Chondrocyte (in vitro differentiated cells): ENCODE measurements at regions not wholly inside any gene's neighbourhood (a gene's known extent, or its start where the extent isn't known, plus 50 kb on each side); places are given as distances from the start of the nearest gene placed in this dataset.

Experiments
- DNase-seq: peaks from one replicate; pipeline ENCODE4 v3.0.0; 2021; ENCODE audit warnings: mixed read lengths, low spot score
- H3K27ac Mint-ChIP-seq: one replicate; pipeline ENCODE4 v1.8.0; 2021; ENCODE audit warnings: mild to moderate bottlenecking, moderate library complexity, mixed read lengths; ENCODE audit not compliant: unreplicated experiment
- H3K27me3 Mint-ChIP-seq: 2 replicates; pipeline ENCODE4 v1.8.0; 2021; ENCODE audit warnings: low read depth, mixed read lengths
- H3K36me3 Mint-ChIP-seq: 2 replicates; pipeline ENCODE4 v1.8.0; 2021; ENCODE audit warnings: low read depth, mixed read lengths
- H3K4me1 Mint-ChIP-seq: 2 replicates; pipeline ENCODE4 v1.8.0; 2021; ENCODE audit warnings: low read depth, mild to moderate bottlenecking, mixed read lengths
- H3K4me3 Mint-ChIP-seq: one replicate; pipeline ENCODE4 v1.8.0; 2021; ENCODE audit warnings: mild to moderate bottlenecking, moderate library complexity, mixed read lengths; ENCODE audit not compliant: unreplicated experiment
- H3K9me3 Mint-ChIP-seq: 2 replicates; pipeline ENCODE4 v1.8.0; 2021; ENCODE audit warnings: low read depth, mixed read lengths
- TF ChIP-seq, protein P1 (sequence below): fragments of 200-600 bp; sonication (generic); IDR thresholded peaks from 2 replicates; pipeline ENCODE4 v1.5.0; 2021; ENCODE audit warnings: antibody characterized with exemption, mild to moderate bottlenecking, moderate library complexity

DNA sequence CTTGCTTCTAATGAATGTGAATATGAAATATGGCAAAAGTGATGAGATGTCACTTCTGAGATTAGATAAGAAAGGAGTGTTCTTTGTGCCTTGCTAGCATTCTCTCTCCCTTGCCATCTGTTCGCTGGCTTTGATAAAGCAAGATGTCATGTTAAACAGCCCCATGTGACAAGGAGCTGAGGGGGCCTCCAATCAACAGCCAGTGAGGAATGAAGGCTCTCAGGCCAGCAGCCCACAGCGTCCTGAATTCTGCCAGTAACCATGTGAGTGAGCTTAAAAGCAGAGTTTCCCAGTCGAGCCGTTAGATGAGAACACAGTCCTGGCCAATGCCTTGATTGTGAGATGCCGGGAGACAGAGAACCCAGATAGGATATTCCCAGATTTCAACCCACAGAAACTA lies 198.8 kb downstream of the IRS1 start:
- Mint-ChIP-seq H3K9me3 (no peaks in the 10 kb centered on the region), H3K27me3 (no peaks in the 10 kb centered on the region), H3K4me1 (peaks cover 23% of the 10 kb centered on the region), H3K4me3 (no peak overlapping the region), H3K27ac (no peak overlapping the region), H3K36me3 (no peaks in the 10 kb centered on the region)
- DNase-seq, result no peak
- TF ChIP-seq, protein P1, sequence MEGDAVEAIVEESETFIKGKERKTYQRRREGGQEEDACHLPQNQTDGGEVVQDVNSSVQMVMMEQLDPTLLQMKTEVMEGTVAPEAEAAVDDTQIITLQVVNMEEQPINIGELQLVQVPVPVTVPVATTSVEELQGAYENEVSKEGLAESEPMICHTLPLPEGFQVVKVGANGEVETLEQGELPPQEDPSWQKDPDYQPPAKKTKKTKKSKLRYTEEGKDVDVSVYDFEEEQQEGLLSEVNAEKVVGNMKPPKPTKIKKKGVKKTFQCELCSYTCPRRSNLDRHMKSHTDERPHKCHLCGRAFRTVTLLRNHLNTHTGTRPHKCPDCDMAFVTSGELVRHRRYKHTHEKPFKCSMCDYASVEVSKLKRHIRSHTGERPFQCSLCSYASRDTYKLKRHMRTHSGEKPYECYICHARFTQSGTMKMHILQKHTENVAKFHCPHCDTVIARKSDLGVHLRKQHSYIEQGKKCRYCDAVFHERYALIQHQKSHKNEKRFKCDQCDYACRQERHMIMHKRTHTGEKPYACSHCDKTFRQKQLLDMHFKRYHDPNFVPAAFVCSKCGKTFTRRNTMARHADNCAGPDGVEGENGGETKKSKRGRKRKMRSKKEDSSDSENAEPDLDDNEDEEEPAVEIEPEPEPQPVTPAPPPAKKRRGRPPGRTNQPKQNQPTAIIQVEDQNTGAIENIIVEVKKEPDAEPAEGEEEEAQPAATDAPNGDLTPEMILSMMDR, result no peak

DNA sequence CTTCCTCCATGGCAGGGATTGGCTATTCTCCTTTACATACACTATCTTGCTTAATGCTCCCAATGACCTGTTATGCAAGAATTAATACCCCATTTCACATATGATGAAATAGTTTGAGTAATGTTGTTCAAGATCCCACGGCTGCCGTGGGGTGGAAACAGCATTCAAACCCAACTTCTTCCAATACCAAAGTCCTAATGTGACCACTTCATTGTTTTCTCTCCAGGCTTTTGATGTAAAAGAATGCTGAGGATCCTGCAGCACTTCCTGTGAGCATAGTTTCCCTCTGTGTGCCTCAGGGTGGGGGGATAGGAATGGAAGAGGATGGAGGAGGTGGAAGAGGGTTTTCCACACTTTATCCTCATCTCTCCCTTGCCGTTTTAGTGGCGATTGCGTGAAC lies 199.4 kb downstream of the IRS1 start:
- H3K4me3 Mint-ChIP-seq, result no peak overlapping the region
- TF ChIP-seq, protein P1, result peak; percentile 19
- H3K9me3 Mint-ChIP-seq, result peaks cover 2% of the 10 kb centered on the region
- H3K27ac Mint-ChIP-seq, result no peak overlapping the region
- no peak for DNase-seq
- no peaks in the 10 kb centered on the region for H3K36me3 Mint-ChIP-seq
- no peaks in the 10 kb centered on the region for H3K27me3 Mint-ChIP-seq
- peaks cover 23% of the 10 kb centered on the region for H3K4me1 Mint-ChIP-seq

DNA sequence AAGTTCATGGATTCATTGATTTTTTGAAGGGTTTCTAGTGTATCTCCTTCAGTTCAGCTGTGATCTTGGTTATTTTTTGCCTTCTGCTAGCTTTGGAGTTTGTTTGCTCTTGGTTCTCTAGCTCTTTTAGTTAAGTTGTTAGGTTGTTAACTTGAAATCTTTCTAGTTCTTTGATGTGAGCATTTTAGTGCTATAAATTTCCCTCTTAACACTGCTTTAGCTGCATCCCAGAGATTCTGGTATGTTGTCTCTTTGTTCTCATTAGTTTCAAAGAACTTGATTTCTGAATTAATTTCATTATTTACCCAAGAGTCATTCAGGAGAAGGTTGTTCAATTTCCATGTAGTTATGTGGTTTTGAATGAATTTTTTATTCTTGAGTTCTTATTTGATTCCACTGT lies 210.6 kb downstream of the IRS1 start:
- H3K4me3 Mint-ChIP-seq, result no peak overlapping the region
- TF ChIP-seq, protein P1, result no peak
- no peaks in the 10 kb centered on the region for H3K36me3 Mint-ChIP-seq
- DNase-seq, result no peak
- peaks cover 14% of the 10 kb centered on the region for H3K4me1 Mint-ChIP-seq
- no peaks in the 10 kb centered on the region for H3K9me3 Mint-ChIP-seq
- H3K27me3 Mint-ChIP-seq, result no peaks in the 10 kb centered on the region
- no peak overlapping the region for H3K27ac Mint-ChIP-seq

DNA sequence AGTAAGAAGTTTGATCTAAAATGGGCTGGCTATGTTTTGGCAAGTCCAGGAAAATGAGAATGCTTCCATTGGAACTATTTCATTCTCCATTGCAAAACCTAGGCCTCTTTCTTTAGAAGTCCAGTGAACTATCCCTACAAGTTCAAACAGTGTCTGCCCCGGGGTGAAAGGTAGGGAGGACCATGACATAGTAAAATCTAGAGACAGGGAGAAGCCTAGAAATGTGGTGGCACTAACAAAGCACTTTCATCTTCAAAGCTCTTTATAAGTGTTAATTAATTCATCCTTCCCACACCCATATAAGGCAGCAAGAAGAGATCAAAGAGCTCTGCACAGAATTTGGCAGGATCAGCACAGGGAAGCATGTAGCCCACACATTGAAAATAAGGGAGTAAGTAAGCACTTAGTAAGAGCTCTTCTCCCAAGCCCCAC lies 214.5 kb downstream of the IRS1 start:
- DNase-seq, result no peak
- TF ChIP-seq, protein P1, result no peak
- Mint-ChIP-seq H3K4me3 (no peak overlapping the region), H3K27ac (no peak overlapping the region), H3K4me1 (peaks cover 48% of the 10 kb centered on the region), H3K27me3 (no peaks in the 10 kb centered on the region), H3K9me3 (peaks cover 4% of the 10 kb centered on the region), H3K36me3 (no peaks in the 10 kb centered on the region)

DNA sequence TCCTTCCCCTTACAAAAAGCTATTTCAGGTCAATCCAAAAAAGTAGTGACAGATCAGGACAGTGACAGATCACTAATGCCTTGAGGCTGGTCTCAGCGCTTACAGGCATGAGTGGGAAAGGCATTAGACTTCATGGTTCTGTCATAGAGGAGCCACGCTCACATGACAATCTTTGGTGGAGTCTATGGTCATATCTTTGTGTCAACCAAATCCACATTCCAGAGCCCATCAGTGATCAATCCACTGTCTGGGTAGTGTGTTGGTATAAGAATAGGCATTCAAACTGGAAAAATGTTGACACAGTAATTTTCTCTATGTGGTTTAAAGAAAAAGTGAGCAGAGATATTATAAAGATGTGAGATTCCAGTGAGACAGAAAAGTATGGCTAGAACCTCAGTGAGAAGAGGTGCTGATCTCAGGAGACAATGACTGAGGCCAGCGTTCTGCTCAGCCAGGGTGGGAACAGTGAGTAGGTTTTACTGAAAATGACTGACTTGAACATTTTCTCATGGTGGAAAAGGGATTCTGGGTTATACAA lies 215.0 kb downstream of the IRS1 start:
- no peak for DNase-seq
- TF ChIP-seq, protein P1, result no peak
- Mint-ChIP-seq H3K27ac (peak overlapping the region; percentile 28), H3K4me3 (no peak overlapping the region), H3K4me1 (peaks cover 48% of the 10 kb centered on the region), H3K36me3 (no peaks in the 10 kb centered on the region), H3K27me3 (no peaks in the 10 kb centered on the region), H3K9me3 (peaks cover 4% of the 10 kb centered on the region)
